ENCODE measurements at regions not wholly inside any gene's neighbourhood (a gene's known extent, or its start where the extent isn't known, plus 50 kb on each side); places are given as distances from the start of the nearest gene placed in this dataset.

- Histone ChIP-seq H3K4me3 (ENCODE audit: low read depth in 2 of 2, low read length in 1 of 2) (no peak overlapping the region), H3K4me1 (ENCODE audit: control insufficient read depth in 1 of 2, insufficient read depth in 2 of 2, low read depth in 1 of 2, low read length in 1 of 2) (peaks cover 9% of the 10 kb centered on the region in 2 experiments; a peak in 2 of 4 replicates), H3K79me2 (ENCODE audit: insufficient read depth) (no peaks in the 10 kb centered on the region; the same call in none of the 2 replicates), H3K9me2 (no peaks in the 10 kb centered on the region), H3F3A (replicated peaks; ENCODE audit: insufficient read depth) (no peaks in the 10 kb centered on the region), H3K27ac (ENCODE audit: low read depth in 2 of 2, low read length in 1 of 2) (no peak overlapping the region), H3K9ac (no peak overlapping the region), H3K4me2 (no peak overlapping the region), H3K27me3 (ENCODE audit: insufficient read depth) (no peaks in the 10 kb centered on the region), H3K9me3 (no peaks in the 10 kb centered on the region), H3K36me3 (replicated peaks in 1 of 2; ENCODE audit: control insufficient read depth in 1 of 2, insufficient read depth in 2 of 2, low read length in 1 of 2) (no peaks in the 10 kb centered on the region), H4K20me1 (ENCODE audit: insufficient read depth) (no peaks in the 10 kb centered on the region), H2AFZ (ENCODE audit: low read depth) (no peak overlapping the region)
- DNase-seq = no peak
- WGBS (ENCODE audit: low lambda C conversion rate) = 67% methylated on average over 5 of the region's 5 CpGs
- ChIA-PET CTCF (interaction anchor here (1.2 kb wide), 1 partner anchor 65 kb away, joined by 3 read pairs; no protein-coding TSS in a partner anchor), POLR2A (interaction anchor here (0.6 kb wide), 1 partner anchor 100 kb away, joined by 3 read pairs; no protein-coding TSS in a partner anchor)
- no peak for TF ChIP-seq NFIC (IDR thresholded peaks at IDR 0.05; ENCODE audit: borderline replicate concordance)
Measured at GRCh38 chr2:216287251-216287650, 85.0 kb downstream of the MARCHF4 start.

GRCh38 chr2:216286616-216287231 lies 85.6 kb downstream of the MARCHF4 start:
- WGBS (ENCODE audit: low lambda C conversion rate) = 87% methylated on average over 8 of the region's 8 CpGs
- H3K4me2 ChIP-seq = no peak overlapping the region

More at GRCh38 chr2:216286616-216287231, 85.6 kb downstream of the MARCHF4 start:
- no peaks in the 10 kb centered on the region for H3K9me3 ChIP-seq
- H2AFZ ChIP-seq (ENCODE audit: low read depth) = no peak overlapping the region
- H3K27me3 ChIP-seq (ENCODE audit: insufficient read depth) = no peaks in the 10 kb centered on the region
- CTCF ChIA-PET = interaction anchor here (1.2 kb wide), 1 partner anchor 64 kb away, joined by 3 read pairs; no protein-coding TSS in a partner anchor
- H3K4me1 ChIP-seq (ENCODE audit: control insufficient read depth in 1 of 2, insufficient read depth in 2 of 2, low read depth in 1 of 2, low read length in 1 of 2) = peaks cover 9 to 14% of the 10 kb centered on the region in 2 experiments; a peak in 2 of 4 replicates
- POLR2A ChIA-PET = interaction anchor here (0.6 kb wide), 2 partner anchors 11 to 99 kb away, joined by 3 to 6 read pairs; no protein-coding TSS in a partner anchor
- no peaks in the 10 kb centered on the region for H4K20me1 ChIP-seq (ENCODE audit: insufficient read depth)
- no peak overlapping the region for H3K27ac ChIP-seq (ENCODE audit: low read depth in 2 of 2, low read length in 1 of 2)
- H3K9me2 ChIP-seq = no peaks in the 10 kb centered on the region
- no peak overlapping the region for H3K9ac ChIP-seq
- no peak overlapping the region for H3K4me3 ChIP-seq (ENCODE audit: low read depth in 2 of 2, low read length in 1 of 2)
- H3K79me2 ChIP-seq (ENCODE audit: insufficient read depth) = no peaks in the 10 kb centered on the region; the same call in 1 of the 2 replicates
- H3F3A ChIP-seq (replicated peaks; ENCODE audit: insufficient read depth) = no peaks in the 10 kb centered on the region
- no peaks in the 10 kb centered on the region for H3K36me3 ChIP-seq (replicated peaks in 1 of 2; ENCODE audit: control insufficient read depth in 1 of 2, insufficient read depth in 2 of 2, low read length in 1 of 2)
- TF ChIP-seq TAF1 (IDR thresholded peaks at IDR 0.05; ENCODE audit: borderline replicate concordance, low read depth, low read length) (no peak), RCOR1 (IDR thresholded peaks at IDR 0.05; ENCODE audit: low read length) (no peak), NFIC (IDR thresholded peaks at IDR 0.05; ENCODE audit: borderline replicate concordance) (no peak), SIN3A (IDR thresholded peaks at IDR 0.05; ENCODE audit: borderline replicate concordance, low read depth, low read length) (no peak), IRF3 (IDR thresholded peaks at IDR 0.05; ENCODE audit: low read depth, low read length) (no peak), USF2 (IDR thresholded peaks at IDR 0.05; ENCODE audit: borderline replicate concordance, low read depth, low read length) (no peak), EZH2phosphoT487 (IDR thresholded peaks at IDR 0.05; ENCODE audit: borderline replicate concordance, low read depth) (no peak), FOSL2 (IDR thresholded peaks at IDR 0.05; ENCODE audit: borderline replicate concordance, low read depth) (no peak), REST (IDR thresholded peaks at IDR 0.05; ENCODE audit: low read depth, low read length) (no peak), YY1 (IDR thresholded peaks at IDR 0.05; ENCODE audit: low read depth) (no peak)
- DNase-seq = no peak

All from SK-N-SH (cell line).